HG02759 (cell line): ENCODE measurements at regions not wholly inside any gene's neighbourhood (a gene's known extent, or its start where the extent isn't known, plus 50 kb on each side); places are given as distances from the start of the nearest gene placed in this dataset.

ENCODE experiments used
- ATAC-seq: cut with Tn5 transposase; IDR thresholded peaks from one replicate; pipeline ENCODE4 v1.9.1; 2021; ENCODE audit warnings: mild to moderate bottlenecking, moderate library complexity; ENCODE audit not compliant: unreplicated experiment

- no peak for ATAC-seq
Observed at GRCh38 chr11:8796941-8797340, 114.0 kb upstream of the AKIP1 start.

GRCh38 chr11:8799273-8799672 lies 111.7 kb upstream of the AKIP1 start:
- ATAC-seq: no peak

- ATAC-seq: no peak
Observed at GRCh38 chr11:8800520-8801110, 110.4 kb upstream of the AKIP1 start.

- no peak for ATAC-seq
Observed at GRCh38 chr11:8801121-8801520, 109.9 kb upstream of the AKIP1 start.

- no peak for ATAC-seq
Observed at GRCh38 chr11:8802251-8802650, 108.7 kb upstream of the AKIP1 start.

GRCh38 chr11:8803973-8804372 lies 107.0 kb upstream of the AKIP1 start:
- no peak for ATAC-seq

GRCh38 chr11:8805296-8805695 lies 105.7 kb upstream of the AKIP1 start:
- ATAC-seq: no peak

GRCh38 chr11:8806974-8807373 lies 104.0 kb upstream of the AKIP1 start:
- ATAC-seq: no peak

- ATAC-seq: no peak
Observed at GRCh38 chr11:8807544-8808225, 103.3 kb upstream of the AKIP1 start.

- no peak for ATAC-seq
Observed at GRCh38 chr11:8808226-8808585, 102.8 kb upstream of the AKIP1 start.

GRCh38 chr11:8809241-8809938 lies 101.6 kb upstream of the AKIP1 start:
- no peak for ATAC-seq

- no peak for ATAC-seq
Observed at GRCh38 chr11:8809939-8810539, 101.0 kb upstream of the AKIP1 start.

GRCh38 chr11:8810540-8811301 lies 100.3 kb upstream of the AKIP1 start:
- no peak for ATAC-seq

- no peak for ATAC-seq
Observed at GRCh38 chr11:8811571-8811970, 99.4 kb upstream of the AKIP1 start.

GRCh38 chr11:8812438-8812837 lies 98.6 kb upstream of the AKIP1 start:
- no peak for ATAC-seq

- ATAC-seq: peak; percentile 60
Observed at GRCh38 chr11:8813658-8814057, 97.3 kb upstream of the AKIP1 start.

- ATAC-seq: no peak
Observed at GRCh38 chr11:8814209-8814922, 96.6 kb upstream of the AKIP1 start.

- ATAC-seq: no peak
Observed at GRCh38 chr11:8814923-8815240, 96.1 kb upstream of the AKIP1 start.

GRCh38 chr11:8818421-8818820 lies 92.6 kb upstream of the AKIP1 start:
- no peak for ATAC-seq

GRCh38 chr11:8820401-8820800 lies 90.6 kb upstream of the AKIP1 start:
- no peak for ATAC-seq

- ATAC-seq: no peak
Observed at GRCh38 chr11:8822469-8822868, 88.5 kb upstream of the AKIP1 start.
